Dedifferentiated amniotic fluid mesenchymal stem cell (primary cell): ENCODE measurements at regions not wholly inside any gene's neighbourhood (a gene's known extent, or its start where the extent isn't known, plus 50 kb on each side); places are given as distances from the start of the nearest gene placed in this dataset.
"Not testable (repeated sequence)": the region's sequence is repeated elsewhere in the genome, so short reads cannot be mapped to it uniquely, and the experiment has no call there.

Experiments used
- DNase-seq: peaks from one replicate; pipeline ENCODE4 v3.0.0-alpha.2; 2016; ENCODE audit errors: extremely low spot score

- no peak for DNase-seq
Measured at GRCh38 chr11:69205743-69206612, 50.2 kb downstream of the SMIM38 start.

GRCh38 chr11:69206613-69206965 lies 50.9 kb downstream of the SMIM38 start:
- not testable (repeated sequence) for DNase-seq

GRCh38 chr11:69207165-69207889 lies 51.6 kb downstream of the SMIM38 start:
- no peak for DNase-seq

GRCh38 chr11:69208190-69209037 lies 52.7 kb downstream of the SMIM38 start:
- DNase-seq, result no peak

GRCh38 chr11:69209038-69209350 lies 53.3 kb downstream of the SMIM38 start:
- DNase-seq, result no peak

- no peak for DNase-seq
Measured at GRCh38 chr11:69209421-69210309, 53.9 kb downstream of the SMIM38 start.

GRCh38 chr11:69210310-69211035 lies 54.7 kb downstream of the SMIM38 start:
- DNase-seq, result no peak

GRCh38 chr11:69211540-69211919 lies 55.8 kb downstream of the SMIM38 start:
- no peak for DNase-seq

- DNase-seq, result no peak
Measured at GRCh38 chr11:69211920-69212797, 56.4 kb downstream of the SMIM38 start.

GRCh38 chr11:69212798-69213110 lies 57.0 kb downstream of the SMIM38 start:
- no peak for DNase-seq

GRCh38 chr11:69213316-69213715 lies 57.6 kb downstream of the SMIM38 start:
- DNase-seq, result no peak

- DNase-seq, result no peak
Measured at GRCh38 chr11:69213964-69214363, 58.2 kb downstream of the SMIM38 start.

GRCh38 chr11:69215216-69215615 lies 59.5 kb downstream of the SMIM38 start:
- no peak for DNase-seq

- no peak for DNase-seq
Measured at GRCh38 chr11:69215784-69216415, 60.2 kb downstream of the SMIM38 start.

- no peak for DNase-seq
Measured at GRCh38 chr11:69216647-69217051, 60.9 kb downstream of the SMIM38 start.

- no peak for DNase-seq
Measured at GRCh38 chr11:69217276-69218105, 61.8 kb downstream of the SMIM38 start.

- DNase-seq, result no peak
Measured at GRCh38 chr11:69218271-69218682, 62.5 kb downstream of the SMIM38 start.

- DNase-seq, result no peak
Measured at GRCh38 chr11:69218946-69219720, 63.4 kb downstream of the SMIM38 start.
